Activated CD8-positive, alpha-beta memory T cell treated with anti-CD3 and anti-CD28 coated beads for 4 hours (primary cell): ENCODE measurements at regions not wholly inside any gene's neighbourhood (a gene's known extent, or its start where the extent isn't known, plus 50 kb on each side); places are given as distances from the start of the nearest gene placed in this dataset.

Experiments
- DNase-seq, 2 donors: peaks; one replicate each; pipeline ENCODE4 v3.0.0-alpha.2; 2020; ENCODE audit warnings: low read depth in 2 of 2

GRCh38 chr17:65444049-65444448, 117.4 kb downstream of the AXIN2 start:
- no peak for DNase-seq

GRCh38 chr17:65442691-65443090, 118.8 kb downstream of the AXIN2 start:
- no peak for DNase-seq

GRCh38 chr17:65442250-65442649, 119.2 kb downstream of the AXIN2 start:
- no peak for DNase-seq

- DNase-seq, result no peak
These were observed 120.3 kb downstream of the AXIN2 start for GRCh38 chr17:65441053-65441605.

GRCh38 chr17:65438708-65439294, 122.6 kb downstream of the AXIN2 start:
- DNase-seq, result no peak

GRCh38 chr17:65438173-65438572, 123.3 kb downstream of the AXIN2 start:
- DNase-seq, result no peak

GRCh38 chr17:65436871-65437270, 124.6 kb downstream of the AXIN2 start:
- DNase-seq, result no peak

- DNase-seq, result no peak
These were observed 126.6 kb downstream of the AXIN2 start for GRCh38 chr17:65434878-65435277.

- no peak for DNase-seq
These were observed 127.2 kb downstream of the AXIN2 start for GRCh38 chr17:65434251-65434650.

GRCh38 chr17:65433592-65433991, 127.9 kb downstream of the AXIN2 start:
- DNase-seq, result no peak

- no peak for DNase-seq
These were observed 128.3 kb downstream of the AXIN2 start for GRCh38 chr17:65433157-65433556.

- no peak for DNase-seq
These were observed 130.3 kb downstream of the AXIN2 start for GRCh38 chr17:65431116-65431515.

GRCh38 chr17:65430209-65430833, 131.1 kb downstream of the AXIN2 start:
- no peak for DNase-seq

GRCh38 chr17:65423346-65424140, 137.9 kb downstream of the AXIN2 start:
- DNase-seq, result no peak

- no peak for DNase-seq
These were observed 142.8 kb downstream of the AXIN2 start for GRCh38 chr17:65418622-65419021.

GRCh38 chr17:65417406-65418221, 143.8 kb downstream of the AXIN2 start:
- no peak for DNase-seq

GRCh38 chr17:65415991-65416390, 145.5 kb downstream of the AXIN2 start:
- DNase-seq, result no peak

GRCh38 chr17:65413390-65413789, 148.1 kb downstream of the AXIN2 start:
- no peak for DNase-seq

GRCh38 chr17:65409381-65409780, 152.1 kb downstream of the AXIN2 start:
- DNase-seq, result no peak

- no peak for DNase-seq
These were observed 153.4 kb downstream of the AXIN2 start for GRCh38 chr17:65408050-65408449.

- no peak for DNase-seq
These were observed 154.4 kb downstream of the AXIN2 start for GRCh38 chr17:65407017-65407416.

GRCh38 chr17:65406552-65406951, 154.9 kb downstream of the AXIN2 start:
- no peak for DNase-seq
